GM18502 (cell line): ENCODE measurements at regions not wholly inside any gene's neighbourhood (a gene's known extent, or its start where the extent isn't known, plus 50 kb on each side); places are given as distances from the start of the nearest gene placed in this dataset.

Source experiments
- ATAC-seq: cut with Tn5 transposase; IDR thresholded peaks from one replicate; pipeline ENCODE4 v1.9.1; 2021; ENCODE audit warnings: mild to moderate bottlenecking; ENCODE audit not compliant: unreplicated experiment, poor library complexity

DNA sequence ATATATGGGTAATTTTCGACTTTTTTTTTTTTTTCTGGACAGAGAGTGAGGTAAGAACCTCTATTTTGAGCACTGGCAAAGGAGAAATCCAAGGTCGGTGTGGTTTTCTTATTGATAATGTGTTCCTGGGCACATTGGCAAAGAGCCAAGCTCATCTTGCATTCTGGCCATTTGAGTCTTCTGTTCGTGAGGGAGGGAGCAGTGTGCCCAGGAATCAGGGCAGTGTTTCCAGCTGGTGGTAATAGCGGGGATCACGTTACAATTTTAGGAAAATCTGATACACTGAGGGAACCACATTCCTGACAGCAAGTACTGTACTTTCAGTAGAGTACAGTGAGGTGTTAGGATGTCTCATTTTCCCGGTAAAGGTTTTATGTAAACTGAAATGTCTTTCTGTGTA, 442.3 kb upstream of the MAP3K7 start:
- ATAC-seq = no peak

DNA sequence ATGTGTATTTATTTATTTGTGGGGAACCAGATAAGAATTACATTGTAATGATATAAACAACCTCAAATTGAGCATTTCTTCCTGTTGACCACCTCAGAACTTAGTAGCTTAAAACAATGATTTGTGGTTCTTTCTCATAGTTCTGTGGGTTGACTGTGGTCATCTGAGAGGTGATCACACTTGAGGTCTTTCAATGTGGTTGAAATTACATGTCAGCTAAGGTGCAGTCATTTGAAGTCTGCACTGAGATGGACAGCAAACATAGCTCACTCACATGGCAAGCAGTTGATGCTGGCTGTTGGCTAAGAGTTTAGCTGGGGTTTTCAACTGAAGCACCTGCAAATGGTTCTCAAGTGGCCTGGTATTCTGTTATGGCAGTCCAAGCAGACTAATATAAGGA, 436.7 kb upstream of the MAP3K7 start:
- no peak for ATAC-seq

DNA sequence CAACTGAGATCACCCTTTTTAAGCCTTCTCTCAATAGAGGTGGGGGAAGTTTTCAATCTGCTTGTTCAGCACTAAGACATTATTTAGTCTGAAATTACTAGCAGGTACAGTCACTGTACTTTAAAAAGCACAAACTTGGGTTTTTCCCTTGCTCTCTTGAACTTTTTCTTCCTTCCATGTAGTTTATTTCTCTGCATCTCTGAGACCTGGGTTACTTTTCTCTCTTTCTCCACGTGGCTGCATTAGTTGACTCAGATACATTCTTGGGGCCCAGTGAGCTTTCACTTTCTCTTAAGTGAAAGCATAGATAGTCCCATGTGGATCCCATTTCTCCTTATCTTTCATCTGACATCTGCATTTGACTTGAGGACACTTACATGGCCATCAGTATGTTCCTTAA, 433.9 kb upstream of the MAP3K7 start:
- ATAC-seq = peak; percentile 84

DNA sequence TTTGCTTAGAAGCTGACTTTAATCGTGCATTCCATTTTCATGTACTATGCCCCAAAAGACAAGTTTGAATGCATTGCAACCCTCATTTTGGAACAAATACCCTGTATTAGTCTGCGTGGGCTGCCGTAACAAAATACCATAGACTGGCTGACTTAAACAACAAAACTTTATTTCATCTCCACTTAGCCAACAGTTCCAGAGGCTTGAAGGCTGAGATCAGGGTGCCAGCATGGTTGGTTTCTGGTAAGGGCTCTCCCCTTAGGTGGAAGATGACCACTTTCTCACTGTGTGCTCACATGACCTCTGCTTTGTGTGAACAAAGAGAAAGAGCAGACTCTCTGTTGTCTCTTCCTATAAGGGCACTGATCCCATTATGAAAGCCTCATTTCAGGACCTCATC, 431.7 kb upstream of the MAP3K7 start:
- ATAC-seq = no peak

DNA sequence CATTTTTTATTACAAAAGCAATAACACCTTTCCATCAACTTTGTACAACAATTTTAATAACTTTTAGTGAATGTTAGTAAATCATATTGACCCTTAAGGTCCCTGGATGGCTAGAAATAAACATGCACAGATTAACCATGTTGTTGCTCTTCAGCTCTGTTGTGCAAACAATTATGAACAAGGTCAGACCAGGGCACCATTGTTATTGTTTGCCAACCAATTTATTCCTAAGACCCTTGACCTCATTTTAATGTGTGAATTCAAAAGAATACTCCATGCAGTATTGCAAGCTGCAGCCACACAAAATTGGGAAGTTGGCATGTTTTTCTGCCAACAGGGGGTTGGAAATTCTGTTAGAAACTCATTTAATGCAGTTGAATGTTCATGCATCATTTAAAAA, 426.6 kb upstream of the MAP3K7 start:
- no peak for ATAC-seq

DNA sequence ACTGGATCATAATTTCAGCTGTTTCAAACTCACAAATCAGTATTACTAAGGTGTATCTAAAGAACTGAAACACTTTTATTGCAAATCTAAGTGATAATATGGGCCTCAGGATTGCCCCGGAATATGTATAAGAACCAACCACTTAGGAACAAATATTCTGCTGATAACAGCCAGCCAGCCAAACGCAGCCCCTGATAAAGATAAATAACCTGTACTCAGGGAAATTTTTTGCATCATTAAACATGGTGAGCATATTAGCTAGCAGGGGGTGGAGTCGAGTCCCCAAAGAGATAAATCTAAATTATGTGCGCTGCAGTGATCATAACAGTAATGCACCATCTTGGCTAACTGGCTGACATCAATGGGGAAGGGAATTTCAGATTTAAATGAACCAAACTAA, 410.2 kb upstream of the MAP3K7 start:
- ATAC-seq = no peak

DNA sequence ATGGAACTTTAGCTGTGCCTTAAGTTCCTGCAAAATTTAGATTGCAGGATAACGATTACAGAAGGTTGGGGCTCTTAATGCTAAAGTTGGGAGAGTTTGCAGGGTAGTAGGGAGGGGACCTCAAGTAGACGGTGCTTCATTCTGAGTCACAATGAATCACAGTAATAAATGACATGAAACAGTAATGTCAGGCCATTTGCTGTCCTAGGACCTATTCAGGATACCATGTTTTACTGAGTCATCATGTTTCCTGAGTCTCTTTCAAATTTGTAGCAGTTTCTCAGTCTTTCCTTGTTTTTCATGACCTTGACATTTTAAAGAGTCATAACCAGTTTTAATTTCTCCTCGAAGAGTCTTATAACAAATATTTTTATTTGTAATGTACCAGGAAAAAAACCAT, 406.9 kb upstream of the MAP3K7 start:
- no peak for ATAC-seq

DNA sequence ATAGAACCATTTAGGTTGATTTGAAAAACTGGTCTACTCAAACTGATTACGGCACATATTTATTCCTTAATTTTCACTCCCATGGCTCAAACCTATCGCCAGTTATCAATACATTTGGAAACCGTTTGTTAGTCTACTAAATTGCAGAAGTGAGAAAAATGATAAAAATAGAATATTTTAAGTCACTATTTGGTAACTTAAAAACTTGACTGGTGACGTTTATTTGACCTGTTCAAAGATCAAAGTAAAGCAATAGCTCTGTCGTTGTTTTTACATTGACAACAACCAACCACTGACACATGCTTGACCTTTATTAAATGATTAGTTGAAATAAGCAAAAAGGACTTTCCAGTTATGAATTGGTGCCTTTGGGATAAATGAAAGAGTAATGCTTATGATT, 402.9 kb upstream of the MAP3K7 start:
- ATAC-seq = no peak

DNA sequence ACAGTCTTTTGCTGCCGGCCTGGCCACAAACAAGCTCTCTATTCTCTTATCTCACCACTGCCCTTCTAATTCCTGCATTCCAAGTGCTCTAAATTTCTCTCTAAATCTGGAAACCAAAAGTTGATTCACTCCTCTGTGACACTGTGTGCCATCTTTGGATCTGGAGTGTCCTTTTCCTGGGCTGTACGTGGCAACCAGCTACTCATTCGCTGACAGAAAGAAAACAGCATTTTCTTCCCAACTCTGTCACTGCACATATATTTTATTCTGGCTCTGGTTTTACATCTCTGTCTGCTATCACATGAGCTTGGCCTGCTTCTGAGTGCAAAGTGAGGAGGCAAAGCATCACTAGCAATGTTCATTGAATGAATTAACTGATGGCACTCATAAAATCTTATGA, 397.2 kb upstream of the MAP3K7 start:
- ATAC-seq = no peak

DNA sequence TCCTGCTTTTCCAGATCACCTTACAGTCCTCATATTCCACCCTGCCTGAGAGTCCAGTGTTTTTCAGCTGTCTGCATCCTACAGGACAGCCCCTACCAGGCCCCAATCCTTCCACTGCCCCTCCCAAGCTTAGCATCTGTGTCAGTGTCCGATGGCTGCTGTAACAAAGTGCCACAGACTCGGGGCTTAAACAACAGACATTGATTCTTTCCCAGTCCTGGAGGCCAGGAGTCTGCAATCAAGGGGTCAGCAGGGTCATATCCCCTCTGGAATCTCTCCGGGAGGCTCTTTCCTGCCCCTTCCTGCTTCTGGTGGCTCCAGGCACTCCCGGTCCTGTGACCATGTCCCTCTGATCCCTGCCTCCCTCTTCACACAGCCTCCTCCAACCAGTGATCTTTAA, 396.6 kb upstream of the MAP3K7 start:
- ATAC-seq = no peak

DNA sequence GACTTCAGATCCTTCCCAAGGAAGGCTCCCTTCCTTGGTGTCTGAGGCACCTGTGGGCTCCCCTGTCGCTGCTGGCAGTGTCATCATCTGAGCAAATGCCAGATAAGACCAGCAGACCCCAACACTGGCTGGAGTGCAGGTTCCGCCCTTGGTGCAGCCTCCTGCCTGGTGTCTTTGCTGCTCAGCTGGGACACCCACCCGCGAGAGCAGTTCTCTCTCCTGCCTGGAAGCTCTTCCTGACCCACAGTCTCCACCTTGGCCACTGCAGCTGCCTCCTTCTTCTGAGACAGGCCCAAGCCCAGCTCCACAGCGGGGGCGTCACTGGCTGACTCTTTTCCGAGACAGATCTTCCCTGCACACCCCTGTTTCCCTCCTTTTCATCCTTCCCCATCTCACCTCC, 395.7 kb upstream of the MAP3K7 start:
- no peak for ATAC-seq

DNA sequence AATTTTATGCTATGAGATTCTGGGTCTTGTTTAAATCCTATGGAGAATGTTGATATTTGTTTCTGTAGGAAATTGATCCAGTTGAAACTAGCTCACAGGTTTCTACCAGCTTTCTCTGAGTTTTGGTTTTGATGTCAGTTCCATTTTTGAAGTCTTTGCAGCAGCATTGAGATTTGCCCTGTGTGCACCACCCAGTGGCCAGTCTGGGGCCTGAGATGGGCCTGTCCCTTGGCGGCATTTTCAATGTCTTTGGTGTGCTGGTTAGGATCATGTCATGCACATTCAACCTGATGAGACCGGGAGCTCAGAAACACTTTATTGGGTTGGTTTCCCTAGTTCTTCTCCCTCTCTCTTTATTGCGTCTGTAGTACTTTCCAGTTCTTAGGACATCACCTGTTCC, 395.2 kb upstream of the MAP3K7 start:
- ATAC-seq = no peak

DNA sequence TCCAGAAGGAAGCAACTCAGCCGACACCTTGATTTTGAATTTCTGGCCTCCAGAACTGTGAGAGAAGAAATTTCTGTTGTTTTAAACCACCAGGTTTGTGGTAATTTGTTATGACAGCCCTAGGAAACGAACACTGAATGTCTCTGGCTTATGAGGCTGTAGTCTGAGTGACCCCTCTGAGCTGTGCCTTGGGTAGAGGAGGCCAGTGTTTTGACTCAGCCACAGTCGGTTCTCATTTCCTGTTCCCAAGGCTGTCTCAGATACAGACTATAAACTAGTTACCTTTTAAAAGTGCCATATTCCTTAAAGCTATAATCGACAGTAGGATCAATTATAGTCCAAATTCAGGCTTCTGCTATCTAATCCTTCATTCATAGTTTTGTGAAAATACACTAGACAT, 391.2 kb upstream of the MAP3K7 start:
- ATAC-seq = peak; percentile 67

DNA sequence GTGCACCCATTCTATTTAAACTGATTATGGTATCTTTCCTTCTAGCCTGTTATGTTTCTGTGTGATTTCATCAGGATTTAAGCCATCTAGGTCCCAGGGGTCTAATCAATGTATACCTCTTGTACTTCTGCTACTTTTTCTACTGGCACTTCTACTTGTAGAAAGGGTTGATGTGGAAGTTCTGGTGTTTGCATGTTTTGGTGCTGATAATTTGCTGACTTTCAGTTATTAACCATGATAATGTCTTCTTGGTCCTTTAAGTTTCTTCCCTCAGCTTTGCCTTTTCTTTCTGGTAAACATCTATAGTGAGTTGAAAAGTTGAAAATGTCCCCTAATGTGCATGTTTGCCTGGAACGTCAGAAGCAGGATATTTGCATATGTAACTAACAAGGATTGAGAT, 390.6 kb upstream of the MAP3K7 start:
- no peak for ATAC-seq

DNA sequence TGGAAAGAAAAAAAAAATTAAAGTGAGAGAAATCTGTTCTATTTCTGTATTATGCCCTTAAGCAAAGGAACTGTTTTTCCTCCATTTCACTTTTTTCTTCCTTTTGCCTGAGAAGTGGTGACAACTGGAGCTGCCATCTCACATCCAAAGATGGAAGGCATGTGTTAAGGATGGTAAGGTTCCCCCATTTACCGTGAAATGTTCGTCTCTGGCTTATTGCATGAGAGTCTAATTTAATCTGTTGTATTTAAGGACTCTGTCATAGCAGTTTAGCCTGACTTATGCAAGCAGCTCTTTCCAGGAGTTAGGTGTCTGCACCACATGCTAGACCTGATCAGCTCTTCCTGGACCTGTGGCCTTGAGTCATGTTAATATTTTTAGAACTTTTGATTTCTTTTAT, 389.5 kb upstream of the MAP3K7 start:
- no peak for ATAC-seq

DNA sequence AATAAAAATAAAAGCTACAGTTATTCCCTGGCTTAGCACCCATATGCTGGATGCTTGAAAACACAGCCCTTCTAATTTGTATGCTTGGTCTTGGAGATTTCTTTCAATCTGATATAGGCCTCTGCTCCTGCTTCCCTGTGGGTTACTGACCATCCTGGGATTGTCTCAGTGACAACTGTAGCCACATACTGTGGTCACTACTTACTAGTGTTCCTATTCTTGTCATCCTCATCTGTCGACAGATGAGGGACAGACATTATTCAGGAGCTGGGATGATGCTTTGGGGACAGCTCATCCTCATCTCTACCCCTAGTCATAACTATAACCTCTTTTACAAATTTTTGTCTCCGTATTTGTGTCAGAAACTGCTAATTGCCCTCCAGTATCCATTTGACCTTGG, 388.9 kb upstream of the MAP3K7 start:
- no peak for ATAC-seq

DNA sequence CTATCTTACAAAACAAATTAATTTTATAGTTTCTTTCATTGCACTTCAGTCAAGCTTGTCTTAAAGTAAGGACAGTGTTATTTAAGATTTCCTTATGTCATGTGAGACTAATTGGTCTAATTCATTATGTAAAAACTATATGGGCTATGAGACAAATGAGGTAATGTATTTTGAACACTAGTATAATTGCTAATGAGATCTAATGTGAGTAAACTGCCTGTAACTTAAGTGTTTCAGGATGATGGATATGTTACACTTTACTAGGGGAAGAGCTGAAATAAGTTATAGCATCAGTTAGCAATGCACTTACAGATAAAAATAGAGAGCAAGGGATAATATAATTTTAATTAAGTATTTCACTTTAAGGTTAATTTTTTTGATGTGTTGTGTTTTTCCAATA, 386.3 kb upstream of the MAP3K7 start:
- ATAC-seq = no peak

DNA sequence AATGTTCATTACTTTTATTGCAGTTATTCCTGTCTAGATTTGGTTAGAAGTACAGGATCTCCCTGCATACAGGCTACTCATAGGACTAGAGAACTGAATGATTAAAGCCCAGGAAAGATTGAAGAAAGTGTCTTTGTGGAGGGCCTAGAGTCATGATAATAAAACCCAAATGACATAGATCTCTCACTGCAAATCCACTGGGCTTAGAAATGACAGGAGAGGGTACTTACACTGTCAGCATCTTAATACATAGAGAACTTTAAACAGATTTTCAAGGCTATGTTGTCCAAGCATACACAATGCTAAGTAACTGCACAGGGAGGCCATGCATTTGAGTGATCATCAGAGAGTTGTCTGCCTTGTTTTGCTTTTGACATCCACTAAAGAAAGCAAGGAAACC, 383.8 kb upstream of the MAP3K7 start:
- no peak for ATAC-seq

DNA sequence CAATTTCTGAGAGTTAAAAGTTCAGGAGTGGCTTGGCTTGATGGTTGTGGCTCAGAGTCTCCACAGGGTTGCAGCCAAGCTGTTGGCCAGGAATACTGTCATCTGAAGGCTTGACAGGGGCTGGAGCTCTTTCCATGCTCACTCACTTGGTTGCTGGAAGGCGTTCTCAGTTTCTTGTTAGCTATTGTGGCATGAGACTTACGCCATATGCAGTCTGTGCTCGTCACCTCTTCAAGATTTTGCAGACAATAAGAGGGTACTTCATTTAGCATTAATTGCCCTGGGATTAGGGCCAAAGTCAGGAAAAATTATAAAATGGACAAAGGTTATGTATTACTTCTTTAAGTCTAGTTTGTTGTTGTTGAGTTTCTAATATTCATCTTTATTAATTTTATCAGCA, 380.6 kb upstream of the MAP3K7 start:
- no peak for ATAC-seq

DNA sequence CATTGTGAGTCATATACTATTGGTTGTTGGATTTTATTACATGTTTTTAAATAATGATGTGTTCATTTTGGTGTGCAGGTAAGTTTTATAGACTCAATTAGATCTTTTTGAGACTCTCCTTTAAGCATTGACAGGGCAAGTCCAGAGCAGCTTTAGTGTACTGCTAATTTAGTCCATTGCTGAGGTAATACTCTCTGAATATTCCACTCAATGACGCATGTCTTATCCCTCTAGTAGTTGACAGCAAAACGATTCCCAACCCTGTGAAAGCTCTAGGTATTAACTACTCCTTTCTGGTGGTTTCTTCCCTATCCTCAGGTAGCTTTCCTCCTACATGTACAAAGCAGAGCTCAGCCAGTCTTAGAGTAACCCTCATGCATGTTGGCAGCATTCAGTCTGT, 373.5 kb upstream of the MAP3K7 start:
- ATAC-seq = no peak

DNA sequence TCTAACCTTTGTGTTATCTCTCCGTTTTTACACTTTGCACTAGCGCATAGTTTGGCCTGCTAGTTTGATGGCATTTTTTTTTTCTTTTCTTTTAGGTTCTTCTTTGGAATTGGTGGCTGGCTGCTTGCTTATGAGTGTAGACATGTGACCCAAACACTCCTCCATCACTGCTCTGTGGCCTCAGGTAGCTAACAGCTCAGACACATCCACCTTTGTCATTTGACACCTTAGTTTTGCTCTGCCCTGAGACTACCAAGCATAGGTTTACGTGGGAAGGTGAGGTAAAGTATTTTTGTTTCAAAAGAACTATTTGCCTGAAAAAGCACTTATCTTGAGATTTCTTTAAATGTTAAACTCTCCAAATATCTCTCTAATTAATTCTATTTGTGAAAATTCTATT, 368.4 kb upstream of the MAP3K7 start:
- no peak for ATAC-seq

DNA sequence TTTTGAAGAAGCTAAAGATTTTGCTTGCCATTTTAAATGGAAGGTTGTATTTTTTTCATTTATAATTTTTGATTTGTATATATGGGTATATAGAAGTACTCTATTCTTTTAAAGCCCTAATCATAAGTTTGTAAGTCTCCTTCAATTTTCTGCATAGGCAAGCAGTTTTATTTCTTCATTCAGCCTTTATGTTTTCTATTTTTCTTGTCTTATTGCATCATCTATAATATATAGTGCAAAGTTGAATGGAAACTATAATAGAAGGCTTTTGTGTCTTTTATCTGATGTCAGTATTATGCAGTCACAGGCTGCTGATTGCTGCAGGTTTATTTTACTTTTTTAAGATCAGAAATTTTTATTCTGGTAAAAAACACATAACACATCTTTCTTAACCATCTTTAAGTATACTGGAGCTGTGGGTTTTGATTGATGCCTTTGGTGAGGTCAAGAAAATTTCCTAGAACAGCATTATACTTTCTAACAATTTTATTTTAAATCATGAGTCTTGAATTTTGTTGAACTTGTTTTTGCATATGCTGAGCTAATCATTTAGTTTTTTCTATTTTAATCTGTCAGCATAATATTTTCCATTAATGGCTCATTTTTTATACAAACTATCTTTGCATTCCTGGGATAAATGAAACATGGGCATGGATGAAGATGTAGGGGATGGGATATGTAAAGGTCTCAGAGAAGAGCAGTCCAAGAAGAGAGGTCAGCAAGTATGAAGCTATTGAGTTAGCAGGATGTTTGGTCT, 366.7 kb upstream of the MAP3K7 start:
- no peak for ATAC-seq

DNA sequence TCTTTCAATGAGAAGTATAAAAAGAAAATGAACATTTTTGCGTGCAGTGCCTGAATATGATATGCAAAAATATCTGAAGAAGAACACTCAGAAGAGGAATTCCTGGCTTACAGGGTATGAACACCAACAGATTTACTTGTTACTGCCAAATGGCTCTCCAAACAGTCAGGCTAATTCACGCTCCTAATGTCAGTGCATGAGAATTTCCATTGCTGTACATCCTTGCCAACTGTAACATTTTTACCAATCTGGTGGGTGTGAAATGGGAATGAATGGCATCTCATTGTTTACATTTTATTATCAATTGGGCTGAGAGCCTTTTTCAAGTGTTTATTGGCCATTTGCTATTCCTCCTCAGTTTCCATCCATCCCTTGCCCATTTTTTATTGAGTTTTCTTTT, 365.3 kb upstream of the MAP3K7 start:
- no peak for ATAC-seq
